SK-N-SH (cell line): ENCODE measurements at regions not wholly inside any gene's neighbourhood (a gene's known extent, or its start where the extent isn't known, plus 50 kb on each side); places are given as distances from the start of the nearest gene placed in this dataset.

Experiments used
- CTCF ChIP-seq: fragments of 200-600 bp; sonication (generic); IDR thresholded peaks from 2 replicates; pipeline ENCODE4 v1.6.1; 2017; ENCODE audit warnings: antibody characterized with exemption, mild to moderate bottlenecking, moderate library complexity
- MEF2A ChIP-seq: IDR thresholded peaks from 2 replicates; pipeline ENCODE4 v1.4.0; 2012; ENCODE audit warnings: low read depth, borderline replicate concordance

DNA sequence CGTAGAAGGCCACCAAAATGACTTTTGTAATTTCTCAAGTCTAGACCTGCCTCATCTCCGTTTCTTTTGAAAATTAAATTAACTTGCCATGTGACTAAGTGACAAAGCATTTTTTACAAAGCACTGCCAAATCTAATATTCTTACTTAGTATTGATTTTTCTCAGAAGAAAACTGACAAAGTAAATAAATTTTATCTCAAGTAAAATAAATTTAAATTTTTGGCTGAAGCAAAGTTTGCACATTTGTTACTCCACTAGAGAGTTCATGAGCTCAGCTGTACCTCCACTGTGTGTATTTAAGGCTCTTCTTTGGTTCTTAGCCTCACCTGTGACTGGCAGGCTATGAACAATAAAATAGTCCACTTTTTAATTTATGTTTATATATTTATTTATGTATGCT, 441.1 kb upstream of the PCDH10 start:
- no peak for TF ChIP-seq CTCF
- no peak for TF ChIP-seq MEF2A
